Breast epithelium (tissue), 3 donors: ENCODE measurements at regions not wholly inside any gene's neighbourhood (a gene's known extent, or its start where the extent isn't known, plus 50 kb on each side); places are given as distances from the start of the nearest gene placed in this dataset.
"Not testable (repeated sequence)": the region's sequence is repeated elsewhere in the genome, so short reads cannot be mapped to it uniquely, and the experiment has no call there.

Experiments used
- POLR2AphosphoS5 ChIP-seq, 3 donors: sonication (generic); formaldehyde crosslinking; IDR thresholded peaks; one replicate each; pipeline ENCODE4 v1.6.1; 2017; ENCODE audit warnings: antibody characterized with exemption in 3 of 3
- TF ChIP-seq, protein P1 (sequence below), 3 donors: fragments of 450-650 bp; IDR thresholded peaks; one replicate each; pipeline ENCODE4 v1.5.1; 2016 to 2017; ENCODE audit warnings: antibody characterized with exemption in 3 of 3, mild to moderate bottlenecking in 3 of 3, moderate library complexity in 3 of 3

DNA sequence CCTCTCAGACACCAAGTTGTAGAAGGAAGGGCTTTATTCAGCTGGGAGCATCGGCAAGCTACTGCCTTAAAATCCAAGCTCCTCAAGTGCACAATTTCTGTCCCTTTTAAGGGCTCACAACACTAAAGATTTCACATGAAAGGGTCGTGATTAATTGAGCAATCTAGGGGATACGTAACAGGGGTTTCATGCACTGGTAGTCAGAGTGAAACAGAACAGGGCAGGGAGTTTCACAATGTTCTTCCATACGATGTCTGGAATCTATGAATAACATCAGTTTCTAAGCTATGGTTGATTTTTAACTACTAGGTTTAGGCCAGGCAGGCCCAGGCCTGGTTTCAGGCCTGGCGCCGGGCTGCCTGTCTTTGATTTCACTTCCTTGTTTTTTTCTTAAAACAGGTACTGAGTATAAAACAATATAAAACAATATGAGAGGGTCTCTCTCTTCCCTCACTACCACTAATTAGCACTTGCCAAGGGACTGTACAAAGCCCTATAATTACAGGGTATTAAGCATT lies 315.4 kb downstream of the NAF1 start:
- TF ChIP-seq, protein P1, sequence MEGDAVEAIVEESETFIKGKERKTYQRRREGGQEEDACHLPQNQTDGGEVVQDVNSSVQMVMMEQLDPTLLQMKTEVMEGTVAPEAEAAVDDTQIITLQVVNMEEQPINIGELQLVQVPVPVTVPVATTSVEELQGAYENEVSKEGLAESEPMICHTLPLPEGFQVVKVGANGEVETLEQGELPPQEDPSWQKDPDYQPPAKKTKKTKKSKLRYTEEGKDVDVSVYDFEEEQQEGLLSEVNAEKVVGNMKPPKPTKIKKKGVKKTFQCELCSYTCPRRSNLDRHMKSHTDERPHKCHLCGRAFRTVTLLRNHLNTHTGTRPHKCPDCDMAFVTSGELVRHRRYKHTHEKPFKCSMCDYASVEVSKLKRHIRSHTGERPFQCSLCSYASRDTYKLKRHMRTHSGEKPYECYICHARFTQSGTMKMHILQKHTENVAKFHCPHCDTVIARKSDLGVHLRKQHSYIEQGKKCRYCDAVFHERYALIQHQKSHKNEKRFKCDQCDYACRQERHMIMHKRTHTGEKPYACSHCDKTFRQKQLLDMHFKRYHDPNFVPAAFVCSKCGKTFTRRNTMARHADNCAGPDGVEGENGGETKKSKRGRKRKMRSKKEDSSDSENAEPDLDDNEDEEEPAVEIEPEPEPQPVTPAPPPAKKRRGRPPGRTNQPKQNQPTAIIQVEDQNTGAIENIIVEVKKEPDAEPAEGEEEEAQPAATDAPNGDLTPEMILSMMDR (IDR thresholded peaks at IDR 0.05) = not testable (repeated sequence)
- not testable (repeated sequence) for TF ChIP-seq POLR2AphosphoS5 (IDR thresholded peaks at IDR 0.05)
